Astrocyte of the spinal cord (primary cell): ENCODE measurements at regions not wholly inside any gene's neighbourhood (a gene's known extent, or its start where the extent isn't known, plus 50 kb on each side); places are given as distances from the start of the nearest gene placed in this dataset.

Experiments
- DNase-seq: peaks from one replicate; pipeline ENCODE4 v3.0.0; 2011; ENCODE audit warnings: low read depth, low spot score
- H3K4me3 ChIP-seq: 2 replicates; pipeline ENCODE4 v1.5.1; 2011; ENCODE audit warnings: low read depth, mild to moderate bottlenecking, low read length, moderate library complexity
- CTCF ChIP-seq: IDR thresholded peaks from 2 replicates; pipeline ENCODE4 v1.5.1; 2012; ENCODE audit warnings: low read depth, mild to moderate bottlenecking, low read length, inconsistent platforms
- in situ Hi-C: cut with HindIII; loops from 2 replicates; pipeline ENCODE4 v1.10.0; 2017; ENCODE audit warnings: low sequenced_read_pairs

GRCh38 chr10:36577126-36577525 is 548.3 kb upstream of the ANKRD30A start:
- no peak for DNase-seq
- H3K4me3 ChIP-seq = no peak overlapping the region
- in situ Hi-C loops = no loop called here
- no peak for TF ChIP-seq CTCF

DNA sequence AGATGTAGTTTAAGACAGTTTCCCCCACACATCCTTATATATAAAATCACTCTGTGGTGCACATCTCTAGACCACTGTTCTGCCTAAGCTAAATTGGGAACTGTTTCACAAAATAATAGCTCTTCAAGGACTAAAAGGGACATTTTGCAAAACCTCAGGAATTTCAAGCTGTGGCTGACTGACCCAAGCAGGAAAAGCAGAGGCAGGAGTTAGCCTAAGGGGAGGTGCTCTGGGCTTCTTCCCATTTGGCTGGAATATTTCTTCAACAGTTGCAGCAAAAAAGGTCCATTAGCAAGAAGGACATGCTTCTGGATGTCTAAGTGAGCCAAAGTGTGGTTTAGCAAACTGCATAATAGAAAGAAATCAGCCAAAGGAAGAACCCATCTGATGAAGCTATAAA is 551.2 kb upstream of the ANKRD30A start:
- no peak overlapping the region for H3K4me3 ChIP-seq
- TF ChIP-seq CTCF = no peak
- in situ Hi-C loops = no loop called here
- DNase-seq = peak; percentile 58

- in situ Hi-C loops = no loop called here
- no peak overlapping the region for H3K4me3 ChIP-seq
- no peak for DNase-seq
- no peak for TF ChIP-seq CTCF
These were observed 552.2 kb upstream of the ANKRD30A start for GRCh38 chr10:36573246-36573645.

- TF ChIP-seq CTCF = no peak
- no peak for DNase-seq
- no peak overlapping the region for H3K4me3 ChIP-seq
- in situ Hi-C loops = no loop called here
These were observed 561.0 kb upstream of the ANKRD30A start for GRCh38 chr10:36564433-36564832.

GRCh38 chr10:36559412-36560400 is 565.7 kb upstream of the ANKRD30A start:
- in situ Hi-C loops = no loop called here
- H3K4me3 ChIP-seq = no peak overlapping the region
- no peak for DNase-seq
- TF ChIP-seq CTCF = no peak

DNA sequence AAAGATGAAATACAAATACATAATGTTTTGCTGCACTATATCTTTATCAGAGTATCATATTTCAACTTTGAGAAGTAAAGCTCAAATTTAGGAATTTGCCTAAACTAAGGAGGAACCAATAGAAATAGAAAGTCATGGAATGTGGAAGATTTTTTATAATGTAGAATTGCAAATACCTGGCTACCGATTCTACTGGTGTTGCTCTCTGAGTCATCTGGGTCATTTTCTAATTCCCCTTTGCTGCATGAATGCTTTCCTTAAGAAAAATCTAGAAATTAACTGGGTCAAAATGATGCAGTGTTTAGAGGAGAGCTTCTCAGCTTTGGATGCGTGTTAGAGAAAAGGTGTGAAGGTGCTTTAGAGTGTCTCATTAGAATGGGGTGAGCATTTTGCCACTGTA is 568.9 kb upstream of the ANKRD30A start:
- in situ Hi-C loops = no loop called here
- TF ChIP-seq CTCF = no peak
- H3K4me3 ChIP-seq = no peak overlapping the region
- no peak for DNase-seq
